ENCODE measurements at regions not wholly inside any gene's neighbourhood (a gene's known extent, or its start where the extent isn't known, plus 50 kb on each side); places are given as distances from the start of the nearest gene placed in this dataset.

GRCh38 chr6:54017877-54018276, 93.4 kb upstream of the MLIP start:
- no peak for TF ChIP-seq CTCF (IDR thresholded peaks at IDR 0.05)
- TF ChIP-seq POLR2A (IDR thresholded peaks at IDR 0.05): no peak
- TF ChIP-seq POLR2AphosphoS5 (IDR thresholded peaks at IDR 0.05): no peak
